Hepatocyte (in vitro differentiated cells): ENCODE measurements at regions not wholly inside any gene's neighbourhood (a gene's known extent, or its start where the extent isn't known, plus 50 kb on each side); places are given as distances from the start of the nearest gene placed in this dataset.

Experiments
- DNase-seq: peaks from one replicate; pipeline ENCODE4 v3.0.0-alpha.2; 2016; ENCODE audit warnings: low spot score
- H2AFZ ChIP-seq: fragments of 200-600 bp; sonication (generic); 2 replicates; pipeline ENCODE4 v1.6.0; 2016; ENCODE audit warnings: antibody characterized with exemption, mild to moderate bottlenecking
- H3K27ac ChIP-seq: fragments of 200-600 bp; sonication (generic); 2 replicates; pipeline ENCODE4 v1.5.1; 2016; ENCODE audit warnings: mild to moderate bottlenecking
- H3K27me3 ChIP-seq: fragments of 200-600 bp; sonication (generic); 2 replicates; pipeline ENCODE4 v1.6.1; 2016
- H3K36me3 ChIP-seq: fragments of 200-600 bp; sonication (generic); replicated peaks from 2 replicates; pipeline ENCODE4 v1.5.1; 2016; ENCODE audit warnings: low read depth; ENCODE audit not compliant: insufficient read depth
- H3K4me1 ChIP-seq: fragments of 200-600 bp; sonication (generic); 2 replicates; pipeline ENCODE4 v1.5.1; 2016; ENCODE audit warnings: mild to moderate bottlenecking, moderate library complexity; ENCODE audit not compliant: insufficient read depth
- H3K4me2 ChIP-seq: fragments of 200-600 bp; sonication (generic); 2 replicates; pipeline ENCODE4 v1.6.0; 2016
- H3K4me3 ChIP-seq: fragments of 200-600 bp; sonication (generic); 2 replicates; pipeline ENCODE4 v1.5.1; 2016; ENCODE audit warnings: mild to moderate bottlenecking
- H3K79me2 ChIP-seq: fragments of 200-600 bp; sonication (generic); 2 replicates; pipeline ENCODE4 v1.6.0; 2017; ENCODE audit warnings: mild to moderate bottlenecking
- H3K9me2 ChIP-seq: fragments of 200-600 bp; sonication (generic); replicated peaks from 2 replicates; pipeline ENCODE4 v1.6.0; 2017; ENCODE audit warnings: mild to moderate bottlenecking; ENCODE audit not compliant: insufficient read depth
- H3K9me3 ChIP-seq: fragments of 200-600 bp; sonication (generic); 2 replicates; pipeline ENCODE4 v1.5.1; 2016; ENCODE audit warnings: low read depth, mild to moderate bottlenecking
- H4K20me1 ChIP-seq: fragments of 200-600 bp; sonication (generic); 2 replicates; pipeline ENCODE4 v1.6.0; 2016; ENCODE audit warnings: mild to moderate bottlenecking; ENCODE audit not compliant: insufficient read depth, poor library complexity, severe bottlenecking
- CTCF ChIP-seq: fragments of 200-600 bp; sonication (generic); IDR thresholded peaks from 2 replicates; pipeline ENCODE4 v1.5.1; 2016; ENCODE audit warnings: antibody characterized with exemption, mild to moderate bottlenecking; ENCODE audit not compliant: poor library complexity
- EZH2 ChIP-seq: fragments of 200-600 bp; sonication (generic); IDR thresholded peaks from 2 replicates; pipeline ENCODE4 v1.6.1; 2016; ENCODE audit warnings: antibody characterized with exemption, mild to moderate bottlenecking, borderline replicate concordance
- EZH2phosphoT487 ChIP-seq: fragments of 200-600 bp; sonication (generic); IDR thresholded peaks from one replicate; pipeline ENCODE4 v1.6.1; 2018; ENCODE audit warnings: antibody characterized with exemption, mild to moderate bottlenecking, low read depth, moderate library complexity; ENCODE audit not compliant: unreplicated experiment, severe bottlenecking
- WGBS: methylation state at CpG from one replicate; pipeline ENCODE4 v1.1.6; 2016; ENCODE audit warnings: low lambda C conversion rate; ENCODE audit errors: missing lambda C conversion rate; 5-methylcytosine and 5-hydroxymethylcytosine counted together

- no peak for DNase-seq
- Histone ChIP-seq H3K9me3 (no peaks in the 10 kb centered on the region), H3K4me1 (no peaks in the 10 kb centered on the region), H2AFZ (no peak overlapping the region), H4K20me1 (no peaks in the 10 kb centered on the region), H3K9me2 (no peaks in the 10 kb centered on the region), H3K36me3 (no peaks in the 10 kb centered on the region), H3K4me3 (no peak overlapping the region), H3K27ac (no peak overlapping the region), H3K27me3 (no peaks in the 10 kb centered on the region), H3K79me2 (no peaks in the 10 kb centered on the region), H3K4me2 (no peak overlapping the region)
- 70% methylated on average over 2 of the region's 2 CpGs for WGBS
- no peak for TF ChIP-seq EZH2
- TF ChIP-seq CTCF: no peak
- no peak for TF ChIP-seq EZH2phosphoT487
Measured at GRCh38 chr7:124338861-124339260, 306.0 kb upstream of the TMEM229A start.

GRCh38 chr7:124330731-124331407 is 298.0 kb upstream of the TMEM229A start:
- WGBS: 77% methylated on average over 3 of the region's 3 CpGs
- Histone ChIP-seq H3K79me2 (no peaks in the 10 kb centered on the region), H3K9me3 (no peaks in the 10 kb centered on the region), H2AFZ (no peak overlapping the region), H3K36me3 (no peaks in the 10 kb centered on the region), H3K4me1 (no peaks in the 10 kb centered on the region), H3K4me3 (no peak overlapping the region), H3K4me2 (no peak overlapping the region), H3K27me3 (no peaks in the 10 kb centered on the region), H3K9me2 (no peaks in the 10 kb centered on the region), H3K27ac (no peak overlapping the region), H4K20me1 (no peaks in the 10 kb centered on the region)
- TF ChIP-seq CTCF (no peak), EZH2 (no peak), EZH2phosphoT487 (no peak)
- no peak for DNase-seq

GRCh38 chr7:124328774-124329173 is 295.9 kb upstream of the TMEM229A start:
- Histone ChIP-seq H3K36me3 (no peaks in the 10 kb centered on the region), H3K9me3 (no peaks in the 10 kb centered on the region), H3K79me2 (no peaks in the 10 kb centered on the region), H3K9me2 (no peaks in the 10 kb centered on the region), H3K4me2 (no peak overlapping the region), H3K27me3 (no peaks in the 10 kb centered on the region), H3K27ac (no peak overlapping the region), H2AFZ (no peak overlapping the region), H4K20me1 (no peaks in the 10 kb centered on the region), H3K4me1 (no peaks in the 10 kb centered on the region), H3K4me3 (no peak overlapping the region)
- no peak for DNase-seq
- TF ChIP-seq CTCF (no peak), EZH2phosphoT487 (no peak), EZH2 (no peak)
- 48% methylated on average over 3 of the region's 3 CpGs for WGBS
